Epidermal melanocyte (primary cell): ENCODE measurements at regions not wholly inside any gene's neighbourhood (a gene's known extent, or its start where the extent isn't known, plus 50 kb on each side); places are given as distances from the start of the nearest gene placed in this dataset.

ENCODE experiments used
- DNase-seq: peaks from one replicate; pipeline ENCODE4 v3.0.0; 2011; ENCODE audit warnings: low spot score; ENCODE audit not compliant: insufficient read length

- no peak for DNase-seq
Observed at GRCh38 chr3:186411994-186412393, 50.0 kb upstream of the DGKG start.
